Stimulated activated CD4-positive, alpha-beta T cell treated with anti-CD3 and anti-CD28 coated beads, Interleukin-1b, Interleukin-23, amount 100 ng/mL, for 4 hours (primary cell): ENCODE measurements at regions not wholly inside any gene's neighbourhood (a gene's known extent, or its start where the extent isn't known, plus 50 kb on each side); places are given as distances from the start of the nearest gene placed in this dataset.
"Not testable (repeated sequence)": the region's sequence is repeated elsewhere in the genome, so short reads cannot be mapped to it uniquely, and the experiment has no call there.

Experiments used
- DNase-seq, 2 donors: peaks; one replicate each; pipeline ENCODE4 v3.0.0-alpha.2; 2020; ENCODE audit warnings: low read depth in 2 of 2

- no peak for DNase-seq
These were observed 602.2 kb downstream of the FBXO15 start for GRCh38 chr18:73545472-73545871.

GRCh38 chr18:73544617-73545016, 603.0 kb downstream of the FBXO15 start:
- DNase-seq = no peak

- DNase-seq = no peak
These were observed 603.6 kb downstream of the FBXO15 start for GRCh38 chr18:73544032-73544431.

GRCh38 chr18:73535990-73536389, 611.6 kb downstream of the FBXO15 start:
- DNase-seq = no peak

- DNase-seq = no peak
These were observed 612.4 kb downstream of the FBXO15 start for GRCh38 chr18:73535189-73535588.

GRCh38 chr18:73531601-73532000, 616.0 kb downstream of the FBXO15 start:
- no peak for DNase-seq

- no peak for DNase-seq
These were observed 619.6 kb downstream of the FBXO15 start for GRCh38 chr18:73528066-73528465.

GRCh38 chr18:73520229-73520628, 627.4 kb downstream of the FBXO15 start:
- no peak for DNase-seq

- DNase-seq = not testable (repeated sequence)
These were observed 631.6 kb downstream of the FBXO15 start for GRCh38 chr18:73516056-73516455.

- no peak for DNase-seq
These were observed 633.2 kb downstream of the FBXO15 start for GRCh38 chr18:73514449-73514848.

GRCh38 chr18:73511771-73512503, 635.7 kb downstream of the FBXO15 start:
- no peak for DNase-seq

- no peak for DNase-seq
These were observed 638.2 kb downstream of the FBXO15 start for GRCh38 chr18:73509460-73509859.

GRCh38 chr18:73503326-73503725, 635.5 kb upstream of the NETO1 start:
- DNase-seq = no peak

GRCh38 chr18:73487966-73488365, 620.2 kb upstream of the NETO1 start:
- DNase-seq = no peak

- DNase-seq = no peak
These were observed 617.4 kb upstream of the NETO1 start for GRCh38 chr18:73485166-73485565.

- no peak for DNase-seq
These were observed 615.1 kb upstream of the NETO1 start for GRCh38 chr18:73482901-73483300.

GRCh38 chr18:73479477-73479876, 611.7 kb upstream of the NETO1 start:
- DNase-seq = no peak

GRCh38 chr18:73478191-73478590, 610.4 kb upstream of the NETO1 start:
- DNase-seq = no peak

- no peak for DNase-seq
These were observed 608.2 kb upstream of the NETO1 start for GRCh38 chr18:73476031-73476430.

GRCh38 chr18:73462092-73462491, 594.3 kb upstream of the NETO1 start:
- no peak for DNase-seq

GRCh38 chr18:73461780-73462059, 593.9 kb upstream of the NETO1 start:
- no peak for DNase-seq

GRCh38 chr18:73461038-73461779, 593.4 kb upstream of the NETO1 start:
- DNase-seq = no peak

GRCh38 chr18:73458186-73458964, 590.6 kb upstream of the NETO1 start:
- DNase-seq = no peak
